ENCODE measurements at regions not wholly inside any gene's neighbourhood (a gene's known extent, or its start where the extent isn't known, plus 50 kb on each side); places are given as distances from the start of the nearest gene placed in this dataset.

DNA sequence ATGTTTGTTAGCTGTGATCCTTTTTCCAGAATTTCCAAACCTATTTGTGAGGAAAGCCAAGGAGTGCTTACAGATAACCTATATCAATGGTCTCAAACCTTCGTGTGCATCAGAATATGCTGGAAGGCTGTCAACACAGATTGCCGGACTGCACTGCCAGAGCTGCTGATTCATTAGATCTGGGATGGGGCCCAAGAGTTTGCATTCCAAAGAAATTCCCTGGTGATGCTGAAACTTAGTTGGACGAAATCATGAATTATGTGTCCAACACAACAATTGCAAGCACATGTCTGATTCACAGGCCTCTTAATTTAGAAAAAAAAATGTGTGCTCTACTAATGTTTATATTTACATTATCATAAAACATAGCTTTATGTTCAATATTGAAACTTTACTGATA lies 544.0 kb upstream of the AMOT start:
- TF ChIP-seq POLR2A (conservative IDR thresholded peaks at IDR 0.05): no peak
- TF ChIP-seq, protein P1, sequence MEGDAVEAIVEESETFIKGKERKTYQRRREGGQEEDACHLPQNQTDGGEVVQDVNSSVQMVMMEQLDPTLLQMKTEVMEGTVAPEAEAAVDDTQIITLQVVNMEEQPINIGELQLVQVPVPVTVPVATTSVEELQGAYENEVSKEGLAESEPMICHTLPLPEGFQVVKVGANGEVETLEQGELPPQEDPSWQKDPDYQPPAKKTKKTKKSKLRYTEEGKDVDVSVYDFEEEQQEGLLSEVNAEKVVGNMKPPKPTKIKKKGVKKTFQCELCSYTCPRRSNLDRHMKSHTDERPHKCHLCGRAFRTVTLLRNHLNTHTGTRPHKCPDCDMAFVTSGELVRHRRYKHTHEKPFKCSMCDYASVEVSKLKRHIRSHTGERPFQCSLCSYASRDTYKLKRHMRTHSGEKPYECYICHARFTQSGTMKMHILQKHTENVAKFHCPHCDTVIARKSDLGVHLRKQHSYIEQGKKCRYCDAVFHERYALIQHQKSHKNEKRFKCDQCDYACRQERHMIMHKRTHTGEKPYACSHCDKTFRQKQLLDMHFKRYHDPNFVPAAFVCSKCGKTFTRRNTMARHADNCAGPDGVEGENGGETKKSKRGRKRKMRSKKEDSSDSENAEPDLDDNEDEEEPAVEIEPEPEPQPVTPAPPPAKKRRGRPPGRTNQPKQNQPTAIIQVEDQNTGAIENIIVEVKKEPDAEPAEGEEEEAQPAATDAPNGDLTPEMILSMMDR (IDR thresholded peaks at IDR 0.05 in 2 of 3, conservative IDR thresholded peaks at IDR 0.05 in 1 of 3; ENCODE audit: insufficient read depth in 2 of 3, low read depth in 1 of 3, low read length in 3 of 3): no peak
- no peak for TF ChIP-seq PHB (CRISPR knock-in tag; IDR thresholded peaks at IDR 0.05)
- TF ChIP-seq, protein P2, sequence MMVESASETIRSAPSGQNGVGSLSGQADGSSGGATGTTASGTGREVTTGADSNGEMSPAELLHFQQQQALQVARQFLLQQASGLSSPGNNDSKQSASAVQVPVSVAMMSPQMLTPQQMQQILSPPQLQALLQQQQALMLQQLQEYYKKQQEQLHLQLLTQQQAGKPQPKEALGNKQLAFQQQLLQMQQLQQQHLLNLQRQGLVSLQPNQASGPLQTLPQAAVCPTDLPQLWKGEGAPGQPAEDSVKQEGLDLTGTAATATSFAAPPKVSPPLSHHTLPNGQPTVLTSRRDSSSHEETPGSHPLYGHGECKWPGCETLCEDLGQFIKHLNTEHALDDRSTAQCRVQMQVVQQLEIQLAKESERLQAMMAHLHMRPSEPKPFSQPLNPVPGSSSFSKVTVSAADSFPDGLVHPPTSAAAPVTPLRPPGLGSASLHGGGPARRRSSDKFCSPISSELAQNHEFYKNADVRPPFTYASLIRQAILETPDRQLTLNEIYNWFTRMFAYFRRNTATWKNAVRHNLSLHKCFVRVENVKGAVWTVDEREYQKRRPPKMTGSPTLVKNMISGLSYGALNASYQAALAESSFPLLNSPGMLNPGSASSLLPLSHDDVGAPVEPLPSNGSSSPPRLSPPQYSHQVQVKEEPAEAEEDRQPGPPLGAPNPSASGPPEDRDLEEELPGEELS (CRISPR knock-in tag; IDR thresholded peaks at IDR 0.05; ENCODE audit: borderline replicate concordance): no peak
- no peak for TF ChIP-seq HDGF (IDR thresholded peaks at IDR 0.05)
- no peak for TF ChIP-seq DPF2 (IDR thresholded peaks at IDR 0.05)
- TF ChIP-seq, protein P3, sequence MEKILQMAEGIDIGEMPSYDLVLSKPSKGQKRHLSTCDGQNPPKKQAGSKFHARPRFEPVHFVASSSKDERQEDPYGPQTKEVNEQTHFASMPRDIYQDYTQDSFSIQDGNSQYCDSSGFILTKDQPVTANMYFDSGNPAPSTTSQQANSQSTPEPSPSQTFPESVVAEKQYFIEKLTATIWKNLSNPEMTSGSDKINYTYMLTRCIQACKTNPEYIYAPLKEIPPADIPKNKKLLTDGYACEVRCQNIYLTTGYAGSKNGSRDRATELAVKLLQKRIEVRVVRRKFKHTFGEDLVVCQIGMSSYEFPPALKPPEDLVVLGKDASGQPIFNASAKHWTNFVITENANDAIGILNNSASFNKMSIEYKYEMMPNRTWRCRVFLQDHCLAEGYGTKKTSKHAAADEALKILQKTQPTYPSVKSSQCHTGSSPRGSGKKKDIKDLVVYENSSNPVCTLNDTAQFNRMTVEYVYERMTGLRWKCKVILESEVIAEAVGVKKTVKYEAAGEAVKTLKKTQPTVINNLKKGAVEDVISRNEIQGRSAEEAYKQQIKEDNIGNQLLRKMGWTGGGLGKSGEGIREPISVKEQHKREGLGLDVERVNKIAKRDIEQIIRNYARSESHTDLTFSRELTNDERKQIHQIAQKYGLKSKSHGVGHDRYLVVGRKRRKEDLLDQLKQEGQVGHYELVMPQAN (IDR thresholded peaks at IDR 0.05; ENCODE audit: borderline replicate concordance): no peak
- TF ChIP-seq MAX (CRISPR knock-in tag; IDR thresholded peaks at IDR 0.05): no peak
- TF ChIP-seq ZNF41 (CRISPR knock-in tag; conservative IDR thresholded peaks at IDR 0.05): no peak
- no peak for TF ChIP-seq RFX5 (IDR thresholded peaks at IDR 0.05; ENCODE audit: low read depth, low read length)
- no peak for TF ChIP-seq CHD2 (IDR thresholded peaks at IDR 0.05; ENCODE audit: low read depth, low read length)
- no peak for TF ChIP-seq EZH2 (IDR thresholded peaks at IDR 0.05; ENCODE audit: borderline replicate concordance, low read depth, low read length)
- TF ChIP-seq NR1H2 (CRISPR knock-in tag; IDR thresholded peaks at IDR 0.05): no peak
- TF ChIP-seq MAZ (CRISPR knock-in tag; conservative IDR thresholded peaks at IDR 0.05 in 1 of 2, IDR thresholded peaks at IDR 0.05 in 1 of 2): no peak

All from K562 (cell line).